Panc1 (cell line): ENCODE measurements at regions not wholly inside any gene's neighbourhood (a gene's known extent, or its start where the extent isn't known, plus 50 kb on each side); places are given as distances from the start of the nearest gene placed in this dataset.

Experiments
- ATAC-seq: fragments of 200-7000 bp; cut with Tn5 transposase; 2 replicates; pipeline ENCODE4 v1.9.1; 2020; ENCODE audit warnings: mild to moderate bottlenecking, moderate library complexity
- BruUV-seq: library from RNA; stranded (reverse); fragments of 400-500 nt; replicated peaks from 2 replicates; lab custom pipeline; 2021; lab: Mats Ljungman, UMichigan
- CTCF ChIA-PET: fragments of 300-600 bp; sonication (Branson Sonifier 250); formaldehyde crosslinking; loops from one replicate; lab custom pipeline; 2022; ENCODE audit warnings: antibody characterized with exemption; lab: Charles Lee
- POLR2A ChIA-PET: fragments of 300-600 bp; sonication (Branson Sonifier 250); formaldehyde crosslinking; loops from one replicate; lab custom pipeline; 2022; ENCODE audit warnings: antibody characterized with exemption; lab: Charles Lee
- DNase-seq: peaks from one replicate; pipeline ENCODE4 v3.0.0-alpha.2; 2010; ENCODE audit warnings: low read depth, low spot score
- H3K27ac ChIP-seq: 2 replicates; pipeline ENCODE4 v1.5.1; 2011; ENCODE audit warnings: mild to moderate bottlenecking, low read length, inconsistent platforms
- H3K27me3 ChIP-seq: fragments of 200-500 bp; sonication (Bioruptor generic); 2 replicates; pipeline ENCODE4 v1.6.0; 2014; ENCODE audit warnings: low read length, inconsistent platforms; ENCODE audit not compliant: control insufficient read depth, insufficient read depth
- H3K36me3 ChIP-seq: fragments of 200-500 bp; sonication (Bioruptor generic); 2 replicates; pipeline ENCODE4 v1.5.1; 2014; ENCODE audit warnings: inconsistent platforms, mild to moderate bottlenecking, low read length, moderate library complexity; ENCODE audit not compliant: control insufficient read depth, insufficient read depth
- H3K4me1 ChIP-seq: 2 replicates; pipeline ENCODE4 v1.5.1; 2011; ENCODE audit warnings: inconsistent platforms, mild to moderate bottlenecking, low read length, moderate library complexity; ENCODE audit not compliant: control insufficient read depth, insufficient read depth
- H3K4me3 ChIP-seq, 2 experiments: 2 replicates each; pipeline ENCODE4 v1.5.1; 2011 to 2012; ENCODE audit warnings: low read depth in 2 of 2, low read length in 2 of 2, mild to moderate bottlenecking in 2 of 2, inconsistent platforms in 1 of 2, moderate library complexity in 1 of 2
- H3K9me3 ChIP-seq: fragments of 200-500 bp; sonication (Bioruptor generic); 2 replicates; pipeline ENCODE4 v1.5.1; 2014; ENCODE audit warnings: low read depth, mild to moderate bottlenecking, inconsistent platforms, low read length, moderate library complexity; ENCODE audit not compliant: control insufficient read depth, insufficient read depth
- CTCF ChIP-seq: fragments of 450-650 bp; IDR thresholded peaks from 2 replicates; pipeline ENCODE4 v1.5.1; 2017; ENCODE audit warnings: mild to moderate bottlenecking
- POLR2AphosphoS5 ChIP-seq: IDR thresholded peaks from 2 replicates; pipeline ENCODE4 v1.6.1; 2012; ENCODE audit warnings: mild to moderate bottlenecking, low read depth, low read length, moderate library complexity
- REST ChIP-seq, 2 experiments: IDR thresholded peaks; 2 replicates each; pipeline ENCODE4 v1.6.1; 2011 to 2012; ENCODE audit warnings: low read depth in 2 of 2, control low read depth in 1 of 2, low read length in 1 of 2, mild to moderate bottlenecking in 1 of 2, moderate library complexity in 1 of 2; ENCODE audit not compliant: insufficient read depth in 1 of 2
- SIN3A ChIP-seq: IDR thresholded peaks from 2 replicates; pipeline ENCODE4 v1.6.1; 2012; ENCODE audit warnings: low read depth, mild to moderate bottlenecking, low read length, moderate library complexity, borderline replicate concordance; ENCODE audit not compliant: insufficient read depth
- TCF7L2 ChIP-seq: IDR thresholded peaks from 2 replicates; pipeline ENCODE4 v1.6.1; 2011; ENCODE audit warnings: mild to moderate bottlenecking, low read depth, low read length, inconsistent platforms
- in situ Hi-C: cut with HindIII; loops from 2 replicates; pipeline ENCODE4 v1.10.0; 2016; ENCODE audit warnings: low sequenced_read_pairs, low pct_unique_long_range_greater_than_20kb
- intact Hi-C: fragments of 100-400 bp; cut with micrococcal nuclease; formaldehyde crosslinking; loops from one replicate; pipeline ENCODE4 v1.10.0; 2022; ENCODE audit not compliant: unreplicated experiment

- Histone ChIP-seq H3K4me1 (no peaks in the 10 kb centered on the region; the same call in 1 of the 2 replicates), H3K27me3 (no peaks in the 10 kb centered on the region), H3K27ac (peak overlapping the region; percentile 36; the same call in 1 of the 2 replicates), H3K9me3 (no peaks in the 10 kb centered on the region), H3K36me3 (no peaks in the 10 kb centered on the region), H3K4me3 (no peak overlapping the region)
- in situ Hi-C loops = no loop called here
- no peak for ATAC-seq
- TF ChIP-seq REST (IDR thresholded peaks at IDR 0.05; ENCODE audit: insufficient read depth in 1 of 2, low read depth in 2 of 2, low read length in 1 of 2) (no peak), TCF7L2 (no peak)
- intact Hi-C loops = no loop called here
- ChIA-PET POLR2A (no interaction called here), CTCF (no interaction called here)
- BruUV-seq = no TSS peak
- no peak for DNase-seq
Observed at GRCh38 chr14:76939015-76939742, 89.3 kb downstream of the IRF2BPL start.

GRCh38 chr14:76938092-76938500, 90.4 kb downstream of the IRF2BPL start:
- no peak for ATAC-seq
- no peak overlapping the region for H3K4me3 ChIP-seq
- no TSS peak for BruUV-seq
- in situ Hi-C loops (no loop called here), intact Hi-C loops (no loop called here)
- no peaks in the 10 kb centered on the region for H3K36me3 ChIP-seq
- ChIA-PET POLR2A (no interaction called here), CTCF (no interaction called here)
- H3K27me3 ChIP-seq = no peaks in the 10 kb centered on the region
- no peak for DNase-seq
- no peaks in the 10 kb centered on the region for H3K9me3 ChIP-seq
- TF ChIP-seq SIN3A = no peak
- TF ChIP-seq REST (IDR thresholded peaks at IDR 0.05; ENCODE audit: insufficient read depth in 1 of 2, low read depth in 2 of 2, low read length in 1 of 2) = no peak
- no peak for TF ChIP-seq CTCF
- no peak for TF ChIP-seq TCF7L2
- TF ChIP-seq POLR2AphosphoS5 = no peak
- H3K4me1 ChIP-seq = no peaks in the 10 kb centered on the region; the same call in 1 of the 2 replicates
- peak overlapping the region; percentile 54; the same call in 1 of the 2 replicates for H3K27ac ChIP-seq
